Ureter (tissue), 1 donor: ENCODE measurements at regions not wholly inside any gene's neighbourhood (a gene's known extent, or its start where the extent isn't known, plus 50 kb on each side); places are given as distances from the start of the nearest gene placed in this dataset.
A peak's percentile ranks its signal among the peaks of the same experiment; 100 is the strongest.

ENCODE experiments used
- DNase-seq: peaks from one replicate; pipeline ENCODE4 v3.0.0-alpha.2; 2020; ENCODE audit warnings: low spot score
- donor health status: DM: yes; HTN: yes; CAD: no.

DNA sequence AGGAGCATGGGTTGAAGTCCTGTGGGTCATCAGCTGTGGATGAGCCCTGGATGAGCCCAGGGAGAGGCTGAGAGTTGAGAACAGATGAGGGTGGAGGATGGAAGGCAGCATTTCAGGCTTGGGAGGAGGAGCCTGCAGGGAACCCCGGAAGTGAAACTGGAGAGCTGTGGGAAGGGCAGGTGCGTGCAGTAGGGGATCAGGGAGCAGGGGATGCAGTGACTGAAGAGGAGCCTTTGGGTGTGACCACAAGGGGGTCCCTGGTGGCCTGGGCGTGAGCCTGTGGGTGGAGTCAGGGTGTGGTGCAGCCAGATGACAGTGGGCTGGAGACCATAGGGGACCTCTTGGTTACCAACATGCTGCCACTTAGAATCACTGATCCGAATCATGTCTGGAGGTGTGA lies 115.5 kb downstream of the PAPOLA start:
- no peak for DNase-seq

DNA sequence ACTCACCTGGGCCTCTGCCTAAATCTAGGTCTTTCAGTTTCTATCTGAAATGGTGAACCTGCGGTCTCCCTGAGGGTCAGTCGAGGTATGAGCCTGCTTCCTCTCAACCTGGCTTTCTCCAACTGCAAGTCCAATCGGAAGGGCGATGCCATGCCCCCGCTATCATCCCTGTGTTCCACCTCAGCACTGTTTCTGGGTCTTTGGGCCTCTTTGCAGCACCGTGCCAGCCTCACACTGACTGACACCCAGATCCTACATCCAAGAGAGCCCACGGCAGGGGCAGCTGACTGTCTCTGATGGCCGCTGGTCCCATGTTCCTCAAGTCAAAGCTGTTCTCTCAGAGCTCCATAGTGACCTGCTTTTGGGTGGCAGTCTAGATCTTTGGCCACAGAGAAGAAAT lies 120.7 kb downstream of the PAPOLA start:
- DNase-seq: no peak

DNA sequence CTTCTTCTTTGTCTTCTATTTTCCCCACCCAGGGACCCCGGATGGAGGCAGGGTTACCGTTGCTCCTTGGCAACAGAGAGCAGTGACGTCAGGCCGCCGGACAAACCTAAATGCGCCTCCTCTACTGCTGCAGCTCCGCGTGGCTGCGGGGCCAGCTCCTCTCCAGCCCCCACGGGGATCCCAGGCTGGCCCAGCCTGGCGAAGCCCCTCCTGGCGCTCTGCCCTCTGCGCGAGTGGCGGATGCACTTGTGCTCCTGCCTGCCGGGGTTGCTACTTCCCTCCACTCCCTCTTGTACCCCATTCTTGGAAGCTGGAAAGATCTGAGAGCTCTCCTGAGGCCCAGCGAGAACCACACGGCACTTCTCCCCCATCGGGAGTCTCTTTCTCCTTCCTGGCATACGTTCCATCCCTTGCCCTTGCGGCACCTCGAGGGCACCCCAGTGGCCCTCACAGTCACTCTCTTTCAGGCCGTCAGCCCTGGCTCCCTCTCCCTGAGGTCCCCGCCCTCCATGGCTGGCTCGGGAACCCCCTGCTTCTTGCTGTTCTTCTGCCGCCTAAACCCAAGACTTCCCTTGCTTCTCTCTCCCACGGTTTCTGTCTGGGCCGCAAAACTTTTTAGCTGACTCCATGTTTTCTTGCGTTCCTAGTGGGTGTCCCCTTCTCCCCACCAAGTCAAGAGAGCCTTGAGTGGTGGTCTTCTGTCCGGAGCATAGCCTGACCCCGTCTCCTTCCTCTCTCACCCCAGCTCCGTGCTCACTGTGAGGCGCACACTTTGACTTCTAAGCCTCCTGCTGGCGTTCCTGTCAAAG lies 121.7 kb downstream of the PAPOLA start:
- DNase-seq: no peak

DNA sequence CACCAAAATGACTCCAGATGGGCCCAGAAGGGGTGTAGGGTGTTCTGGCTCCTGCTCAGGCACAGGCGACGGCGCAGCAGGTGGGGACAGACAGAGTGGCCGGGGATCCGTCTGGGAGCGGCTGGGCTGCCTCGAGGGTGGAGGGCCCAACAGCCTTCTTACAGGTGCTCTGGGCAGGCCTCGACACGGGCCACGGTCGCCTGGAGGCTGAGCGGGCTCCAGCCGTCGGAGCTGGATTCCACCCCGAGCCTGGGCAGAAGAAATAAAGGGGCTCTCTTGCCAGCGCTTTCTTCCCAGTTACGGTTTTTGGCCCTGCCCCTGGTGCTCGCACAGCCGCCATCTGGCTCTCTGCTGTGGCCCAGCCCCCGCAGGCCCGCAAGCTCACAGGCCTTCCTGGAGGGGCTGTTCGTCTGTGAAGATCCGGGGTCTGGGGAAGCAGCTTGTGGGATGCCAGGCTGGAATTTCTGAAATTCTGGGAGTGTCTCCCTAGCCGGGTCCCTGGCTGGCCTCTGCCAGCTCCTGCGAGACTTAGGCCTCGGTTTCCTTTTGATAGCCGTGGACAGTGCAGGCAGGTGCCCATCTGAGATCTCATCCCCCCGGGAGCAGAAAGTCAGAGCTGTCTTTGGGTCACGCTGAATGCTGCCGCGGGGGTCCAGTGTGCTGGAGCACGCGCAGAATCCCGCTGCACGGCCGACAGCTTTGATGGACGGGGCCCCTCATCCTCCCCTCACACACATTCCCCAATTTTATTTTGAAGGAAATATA lies 122.7 kb downstream of the PAPOLA start:
- no peak for DNase-seq

DNA sequence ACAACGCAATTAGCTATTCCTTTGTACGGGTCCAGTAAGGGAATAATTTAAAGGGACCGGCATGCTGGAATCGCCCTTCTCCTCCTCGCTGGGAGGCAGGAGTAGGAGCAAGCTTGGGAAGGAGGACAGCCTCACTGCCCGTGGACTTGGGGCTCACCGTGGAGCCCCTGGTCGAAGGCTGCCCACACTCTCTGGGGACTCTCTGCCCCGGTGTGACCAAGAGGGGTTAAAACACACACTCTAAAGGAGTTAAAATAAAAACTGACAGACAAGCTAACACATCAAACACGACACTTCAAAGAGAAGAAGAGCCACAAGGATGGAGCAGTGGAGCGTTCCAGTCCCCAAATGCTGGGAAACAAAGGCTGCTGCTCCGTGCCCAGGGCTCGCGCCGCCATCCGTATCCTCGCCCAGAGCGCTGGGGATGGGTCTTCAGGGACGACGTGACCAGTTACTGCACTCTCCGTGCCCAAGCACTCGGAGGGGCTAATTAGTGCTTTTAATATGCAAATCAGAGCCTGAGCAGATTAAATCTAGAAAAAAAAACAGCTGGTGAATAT lies 123.3 kb downstream of the PAPOLA start:
- DNase-seq: no peak

DNA sequence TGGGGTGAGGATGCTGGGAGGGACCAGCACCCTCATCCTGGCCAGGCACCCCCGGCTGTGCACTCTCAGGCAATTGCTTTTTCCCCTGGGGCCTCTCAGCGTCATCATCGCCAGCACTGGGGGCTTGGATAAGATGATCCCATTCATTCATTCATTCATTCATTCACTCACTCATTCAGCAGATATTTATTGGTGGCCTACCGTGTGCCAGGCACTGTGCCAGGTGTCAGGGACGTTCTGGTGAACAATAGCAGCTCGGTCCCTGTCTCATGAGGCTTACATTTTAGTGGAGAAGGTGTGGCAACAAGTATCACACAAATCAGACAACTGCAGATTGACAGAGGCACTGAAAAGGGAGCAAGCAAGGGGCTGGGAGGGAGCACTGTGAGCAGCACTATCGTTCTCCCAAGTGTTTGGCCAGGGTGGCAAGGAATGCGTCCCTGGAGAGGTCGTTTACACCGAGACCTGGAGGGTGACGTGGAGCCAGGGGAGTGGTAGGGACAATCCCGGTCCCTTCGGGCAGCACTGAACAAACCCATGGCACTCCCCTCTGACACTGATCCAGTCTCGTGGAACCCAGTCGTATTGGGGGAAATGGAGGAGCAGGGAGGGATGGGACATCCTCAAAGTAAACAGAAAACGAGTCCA lies 124.1 kb downstream of the PAPOLA start:
- peak; percentile 29 for DNase-seq

DNA sequence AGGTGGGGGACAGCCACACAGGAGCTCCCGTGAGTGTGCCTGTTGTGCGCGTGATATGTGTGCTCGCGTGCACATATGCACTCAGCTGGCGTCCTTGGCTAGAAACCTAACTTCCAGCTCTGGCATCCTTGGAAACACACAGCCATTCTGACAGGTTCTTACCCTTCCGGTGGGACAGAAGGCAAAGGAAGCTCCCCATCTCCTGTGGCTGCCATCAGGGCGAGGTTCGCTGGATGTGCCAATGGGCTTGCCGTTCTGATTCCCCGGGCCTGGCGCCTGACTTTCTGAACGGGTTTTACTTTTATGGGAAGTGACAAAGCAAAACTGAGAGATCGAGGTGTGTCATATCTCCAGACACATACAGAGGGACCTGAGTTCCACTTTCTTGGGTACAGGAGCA lies 124.7 kb downstream of the PAPOLA start:
- DNase-seq: no peak

DNA sequence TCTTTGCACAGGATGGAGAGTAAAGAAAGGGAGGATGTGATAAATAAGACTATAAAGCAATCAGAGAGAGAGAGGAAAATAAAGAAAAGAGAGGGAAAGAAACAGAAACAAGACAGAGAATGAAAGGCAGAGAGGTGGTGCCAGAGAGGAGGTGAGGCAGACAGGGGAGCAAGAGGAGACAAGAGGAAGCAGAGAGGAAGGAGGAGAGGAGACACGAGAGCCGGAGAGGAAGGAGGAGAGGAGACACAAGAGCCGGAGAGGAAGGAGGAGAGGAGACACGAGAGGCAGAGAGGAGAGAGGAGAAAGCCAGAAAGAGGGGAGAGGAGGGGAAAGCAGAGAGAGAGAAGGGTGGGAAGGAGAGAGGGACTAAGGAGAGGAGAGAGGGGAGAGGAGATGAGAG lies 125.2 kb downstream of the PAPOLA start:
- no peak for DNase-seq

DNA sequence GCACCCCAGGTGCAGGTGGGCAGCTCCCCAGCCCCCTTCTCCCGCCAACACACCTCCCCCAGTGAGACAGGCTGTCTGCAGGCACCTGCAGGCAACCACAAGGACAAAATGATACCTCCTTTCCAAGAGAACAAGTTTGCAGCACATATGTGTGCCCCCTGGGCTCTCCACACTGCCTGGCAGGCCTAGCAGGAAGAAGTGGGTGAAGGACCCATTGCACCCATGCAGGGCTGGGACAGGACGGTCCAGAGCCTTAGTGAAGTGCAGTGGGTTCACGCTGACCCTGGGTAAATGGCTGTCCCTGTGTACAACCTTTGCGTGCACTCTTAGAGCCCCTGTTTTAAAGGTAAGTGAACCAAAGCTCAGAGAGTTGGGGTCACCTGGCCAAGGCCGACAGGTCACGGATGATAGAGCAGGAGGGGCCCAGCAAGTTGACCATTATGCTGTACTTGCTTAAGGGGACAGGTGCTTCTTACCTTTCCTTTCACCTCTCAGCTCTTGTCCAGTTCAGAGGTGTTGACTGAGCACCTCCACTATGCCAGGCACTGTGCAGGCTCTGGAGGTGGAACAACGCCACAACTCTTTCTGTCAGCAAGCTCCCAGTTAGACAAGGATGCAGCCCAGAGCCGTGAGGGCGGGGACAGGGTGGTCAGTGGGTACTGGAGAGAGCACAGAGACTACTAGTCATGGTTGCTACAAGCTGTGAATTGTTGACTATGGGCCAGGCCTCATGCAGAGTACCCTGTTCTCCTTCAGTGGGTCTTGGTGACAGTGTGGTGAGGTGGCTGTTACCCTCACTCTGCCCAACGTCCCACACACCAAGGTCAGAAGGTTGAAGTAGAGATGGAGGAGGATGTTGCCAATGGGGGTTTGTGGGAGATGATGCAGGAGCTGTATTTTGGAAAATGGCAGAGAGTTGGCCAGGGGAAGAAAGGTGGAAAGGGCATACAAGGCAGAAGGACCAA lies 125.9 kb downstream of the PAPOLA start:
- DNase-seq: peak; percentile 17

DNA sequence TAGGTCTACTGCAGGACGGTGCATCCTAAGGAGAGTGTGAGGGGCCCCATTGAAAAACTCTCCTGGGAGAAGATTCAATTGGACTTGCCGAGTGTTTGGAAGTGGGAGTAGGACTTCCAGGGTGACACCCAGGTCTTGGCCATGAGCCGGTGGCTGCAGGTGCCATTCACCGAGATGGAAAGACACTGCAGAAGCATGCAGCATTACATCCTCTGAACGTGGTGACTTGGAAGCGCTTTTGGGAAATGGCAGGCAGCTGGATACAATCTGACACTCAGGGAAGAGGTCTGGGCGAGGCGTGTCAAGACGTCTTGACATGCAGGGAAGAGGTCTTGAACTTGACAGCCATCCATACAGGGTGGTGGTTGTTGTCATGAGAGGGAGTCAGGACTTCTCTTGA lies 126.9 kb downstream of the PAPOLA start:
- DNase-seq: no peak

DNA sequence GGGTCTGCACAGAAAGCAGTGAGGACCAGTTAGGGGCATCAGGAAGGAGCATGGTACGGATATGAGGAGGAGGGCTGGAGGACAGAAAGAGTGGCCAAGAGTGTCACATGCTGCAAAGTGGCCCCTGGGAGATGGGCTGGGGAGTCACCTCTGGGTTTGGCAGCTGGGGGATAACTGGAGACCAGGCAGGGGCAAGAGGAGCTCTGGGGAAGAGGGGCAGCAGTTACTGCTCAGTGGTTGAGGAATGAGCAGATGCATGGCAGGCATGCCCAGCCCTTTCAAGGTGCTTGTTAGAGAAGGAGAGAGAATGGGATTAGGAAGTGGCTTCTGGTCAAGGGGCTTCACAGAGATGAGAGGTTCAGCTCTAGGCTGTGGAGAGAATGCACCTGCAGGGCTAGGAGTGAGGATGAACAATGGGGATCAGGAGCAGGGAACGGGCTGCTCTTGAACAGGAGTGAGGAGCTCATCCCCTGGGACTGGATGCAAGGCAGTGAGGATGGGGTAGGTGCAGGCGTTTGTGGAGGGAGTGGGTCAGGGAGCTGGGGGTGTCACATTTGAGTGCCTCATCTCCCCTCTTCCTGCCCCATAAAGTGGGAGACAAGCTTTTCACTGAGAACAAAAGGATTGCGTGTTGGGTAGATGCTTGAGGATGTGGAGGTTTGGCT lies 127.5 kb downstream of the PAPOLA start:
- DNase-seq: no peak

DNA sequence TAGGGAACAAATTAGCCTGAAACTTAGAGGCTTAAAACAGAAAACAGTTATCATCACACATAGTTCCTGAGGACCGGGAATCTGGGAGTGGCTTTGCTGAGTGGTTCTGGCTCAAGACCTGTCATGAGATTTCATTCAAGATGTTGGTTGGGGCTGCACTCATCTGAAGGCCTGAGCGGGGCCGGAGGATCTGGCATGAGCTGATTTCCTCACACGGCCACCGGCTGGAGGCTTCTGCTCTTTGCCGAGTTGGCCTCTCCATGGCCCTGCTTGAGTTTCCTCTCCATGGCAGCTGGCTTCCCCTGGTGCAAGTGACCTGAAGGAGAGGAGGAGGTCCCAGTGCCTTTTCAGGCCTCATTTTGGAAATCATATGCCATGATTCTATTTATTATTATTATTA lies 128.1 kb downstream of the PAPOLA start:
- peak; percentile 31 for DNase-seq

DNA sequence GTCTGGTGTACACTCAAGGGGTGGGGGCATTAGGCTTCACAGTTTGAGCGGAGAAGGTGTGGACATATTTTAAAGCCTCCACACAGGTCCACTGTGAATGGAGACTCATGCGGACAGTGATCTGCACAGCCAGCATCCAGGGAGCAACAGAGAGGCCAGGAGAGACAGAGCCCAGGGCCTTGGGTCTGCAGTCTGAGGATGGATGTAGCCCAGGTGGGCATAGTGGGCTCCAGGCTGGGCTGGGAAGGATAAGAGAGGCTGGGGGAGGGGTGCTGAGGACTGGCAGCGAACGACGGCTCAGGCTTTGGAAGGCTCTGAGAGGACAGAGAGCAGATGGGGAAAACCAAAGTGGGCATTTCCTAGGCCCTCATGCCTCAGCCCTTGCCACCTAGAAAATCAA lies 128.8 kb downstream of the PAPOLA start:
- DNase-seq: peak; percentile 22

DNA sequence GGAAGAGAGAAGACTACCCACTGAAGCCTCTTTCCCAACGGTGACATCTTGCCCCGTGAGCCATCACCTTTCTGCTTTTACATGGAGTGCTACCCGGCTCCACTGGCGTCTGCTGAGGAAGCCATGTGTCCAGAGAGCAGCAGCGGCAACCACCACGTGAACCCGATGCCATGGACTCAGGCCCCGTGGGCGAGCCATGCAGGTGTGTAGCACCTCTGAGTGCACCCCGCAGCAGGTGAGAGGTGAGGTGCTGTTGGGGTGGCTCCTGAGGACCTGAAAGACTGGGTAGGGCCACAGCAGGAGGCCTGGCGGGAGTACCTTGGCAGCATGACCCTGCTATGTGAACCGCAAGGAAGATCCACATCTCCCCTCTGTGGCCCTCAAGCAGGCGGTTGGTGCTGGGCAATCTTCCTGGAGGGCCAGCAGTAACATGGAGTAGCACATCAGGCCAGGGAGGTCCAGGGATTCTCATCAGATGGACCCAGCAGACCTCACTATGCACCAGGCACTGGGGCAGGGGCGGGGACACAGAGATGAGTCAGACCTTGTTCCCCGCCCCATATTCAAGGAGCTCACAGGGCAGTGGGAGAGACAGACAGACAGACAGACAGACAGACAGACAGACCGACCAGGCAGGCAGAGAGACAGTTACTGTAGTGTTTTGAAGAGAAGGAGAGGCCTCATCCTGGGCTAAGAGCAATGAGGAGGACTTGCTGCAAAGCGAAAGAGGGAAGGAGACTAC lies 129.6 kb downstream of the PAPOLA start:
- peak; percentile 29 for DNase-seq

DNA sequence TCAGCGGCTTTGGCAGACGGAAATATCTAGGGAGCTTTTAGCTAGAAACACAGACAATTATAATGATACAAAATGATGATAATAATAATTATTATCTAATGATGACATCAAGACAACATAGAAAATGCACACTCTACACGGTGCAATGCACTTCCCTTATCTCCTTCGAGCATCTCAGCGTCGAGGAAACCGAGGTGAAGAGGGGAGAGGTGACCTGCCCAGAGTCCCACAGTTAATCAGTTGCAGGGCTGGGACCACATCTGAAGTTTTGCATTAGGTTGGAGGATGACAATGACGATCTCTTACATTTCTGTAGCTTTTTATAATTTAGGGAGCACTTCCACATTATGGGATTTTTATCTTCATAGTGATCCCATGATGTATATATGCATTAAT lies 130.2 kb downstream of the PAPOLA start:
- DNase-seq: no peak

DNA sequence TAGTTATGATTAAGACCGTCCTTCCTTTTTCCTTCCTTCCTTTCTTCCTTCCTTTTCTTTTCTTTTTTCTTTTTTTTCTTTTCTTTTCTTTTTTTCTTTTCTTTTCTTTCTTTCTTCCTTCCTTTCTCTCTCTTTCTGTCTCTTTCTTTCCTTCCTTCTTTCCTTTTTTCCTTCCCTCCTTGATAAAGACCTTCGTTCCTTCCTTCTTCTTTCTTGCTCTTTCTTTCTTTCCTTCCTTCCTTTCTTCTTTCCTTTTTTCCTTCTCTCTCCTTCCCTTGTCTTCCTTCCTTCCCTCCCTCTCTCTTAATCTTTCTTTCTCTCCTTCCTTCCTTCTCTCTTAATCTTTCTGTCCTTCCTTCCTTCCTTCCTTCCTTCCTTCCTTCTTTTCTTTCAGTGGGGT lies 130.9 kb downstream of the PAPOLA start:
- no peak for DNase-seq

DNA sequence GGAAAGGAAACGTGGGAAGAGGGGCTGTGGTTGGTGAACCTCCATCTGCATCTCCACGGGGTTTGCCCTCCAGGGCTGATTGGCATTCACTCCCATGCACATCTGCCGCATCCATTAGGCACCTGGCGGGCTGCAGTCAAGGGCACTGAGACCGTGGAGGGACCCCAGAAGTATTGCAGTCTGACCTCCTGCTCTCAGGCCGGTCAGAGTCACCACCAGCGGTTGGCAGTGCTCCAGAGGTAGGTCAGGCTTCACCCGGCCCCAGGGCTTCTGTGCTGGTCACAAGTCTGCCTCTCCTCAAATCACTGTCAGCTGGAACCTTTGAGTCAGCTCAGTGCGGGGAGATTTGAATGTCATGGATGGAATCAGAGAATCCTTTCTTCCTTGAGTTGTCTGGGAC lies 132.3 kb downstream of the PAPOLA start:
- peak; percentile 29 for DNase-seq

DNA sequence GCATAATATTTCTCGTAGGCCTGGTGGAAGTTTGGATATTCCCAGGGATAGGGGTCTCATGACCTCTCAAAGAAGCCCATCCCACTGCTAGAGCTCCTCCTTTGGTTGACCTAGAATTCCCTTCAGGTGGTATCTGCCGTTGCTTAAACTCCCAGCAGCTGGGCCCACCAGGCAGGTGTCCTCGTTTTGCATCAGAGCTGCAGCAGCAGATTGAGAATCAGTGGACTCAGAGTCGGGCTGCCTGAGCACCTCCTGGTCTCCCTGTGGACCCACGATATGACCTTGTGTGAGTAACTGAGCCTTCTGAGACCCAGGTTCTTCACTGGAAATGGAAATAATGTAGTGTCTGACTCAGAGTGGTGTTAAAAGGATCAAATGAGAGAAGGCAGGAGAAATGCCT lies 132.7 kb downstream of the PAPOLA start:
- peak; percentile 25 for DNase-seq

DNA sequence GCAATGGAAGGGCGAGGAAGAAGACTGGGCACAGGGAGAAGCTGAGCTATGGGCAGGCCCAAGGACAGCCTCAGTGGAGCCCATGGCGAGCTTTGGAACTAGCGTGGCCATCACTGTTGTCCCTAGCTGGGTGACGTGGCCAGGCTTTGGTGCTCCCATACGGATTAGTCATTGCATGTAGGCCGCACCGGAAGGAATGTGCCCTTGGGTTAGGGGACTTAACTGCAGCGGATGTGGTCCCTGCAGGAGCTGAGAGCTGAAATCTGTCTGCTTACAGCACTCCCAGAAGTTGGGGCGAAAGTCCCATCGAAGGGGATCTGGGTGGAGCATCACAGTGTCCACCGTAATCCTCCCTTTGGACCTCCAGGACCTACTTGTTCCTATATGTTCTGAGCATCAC lies 133.7 kb downstream of the PAPOLA start:
- peak; percentile 37 for DNase-seq

DNA sequence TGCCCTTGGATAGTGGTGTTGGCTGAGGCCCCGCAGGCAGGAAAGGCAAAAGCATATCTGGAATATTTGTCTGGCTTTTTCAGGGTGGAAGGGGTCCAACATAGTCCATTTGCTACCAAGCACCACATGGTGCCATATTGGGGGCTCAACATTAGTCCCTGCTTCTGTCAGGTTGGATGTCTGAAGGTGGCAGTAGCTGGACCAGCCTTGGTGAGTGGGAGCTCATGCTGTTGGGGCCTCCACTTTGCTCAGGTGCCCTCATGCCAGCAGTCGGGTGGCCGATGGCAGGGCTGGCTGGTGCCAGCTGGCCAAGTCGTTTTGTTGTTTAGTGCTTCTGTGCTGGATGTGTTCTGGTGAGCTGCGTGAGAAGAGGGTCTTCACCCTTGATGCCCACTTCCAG lies 135.3 kb downstream of the PAPOLA start:
- no peak for DNase-seq
